ENCODE measurements at regions not wholly inside any gene's neighbourhood (a gene's known extent, or its start where the extent isn't known, plus 50 kb on each side); places are given as distances from the start of the nearest gene placed in this dataset.

GRCh38 chr12:107349008-107349747 lies 255.8 kb upstream of the CRY1 start:
- ChIA-PET POLR2A (ENCODE audit: partially characterized antibody) (interaction anchor here (0.6 to 1.0 kb wide), 2 partner anchors 10 to 219 kb away, joined by 3 to 4 read pairs; no protein-coding TSS in a partner anchor), CTCF (ENCODE audit: partially characterized antibody) (interaction anchor here (0.9 to 2.3 kb wide), 5 partner anchors 18 to 215 kb away, joined by 3 to 9 read pairs (median 3); no protein-coding TSS in a partner anchor)
- Histone ChIP-seq H3K36me3 (ENCODE audit: control insufficient read depth in 2 of 4, insufficient read depth in 4 of 4, low read length in 3 of 4) (no peaks in the 10 kb centered on the region), H3K4me3 (ENCODE audit: extremely low read depth in 1 of 4, insufficient read depth in 2 of 4, low read depth in 3 of 4, low read length in 4 of 4) (no peak overlapping the region), H4K91ac (replicated peaks; ENCODE audit: insufficient read length, low read length) (no peak overlapping the region), H3K4me2 (ENCODE audit: insufficient read depth in 1 of 2, low read depth in 2 of 2, low read length in 2 of 2) (no peak overlapping the region), H2BK120ac (replicated peaks; ENCODE audit: low read depth, low read length) (no peak overlapping the region), H3K56ac (replicated peaks; ENCODE audit: insufficient read length, low read depth, low read length) (no peak overlapping the region), H3K4me1 (replicated peaks in 1 of 4; ENCODE audit: control insufficient read depth in 3 of 4, insufficient read depth in 4 of 4, low read length in 3 of 4) (no peaks in the 10 kb centered on the region), H3K14ac (ENCODE audit: insufficient read length) (no peak overlapping the region), H3K23ac (ENCODE audit: insufficient read length) (no peak overlapping the region), H4K20me1 (replicated peaks in 1 of 2; ENCODE audit: control insufficient read depth in 1 of 2, insufficient read depth in 2 of 2, low read length in 2 of 2) (no peaks in the 10 kb centered on the region), H2AFZ (ENCODE audit: low read length) (no peak overlapping the region), H2BK12ac (ENCODE audit: low read depth, low read length) (no peak overlapping the region), H3K9me3 (ENCODE audit: insufficient read depth in 2 of 2, low read depth in 1 of 2, low read length in 1 of 2) (peaks cover 6 to 12% of the 10 kb centered on the region in 2 experiments), H3K4ac (replicated peaks; ENCODE audit: insufficient read length, low read depth, low read length) (no peak overlapping the region), H3K18ac (ENCODE audit: extremely low read depth, low read length) (no peak overlapping the region), H3K27ac (ENCODE audit: low read depth, low read length) (no peak overlapping the region), H2BK15ac (ENCODE audit: low read length) (no peak overlapping the region), H2BK20ac (ENCODE audit: low read length) (no peak overlapping the region), H2BK5ac (ENCODE audit: low read depth, low read length) (no peak overlapping the region), H3K27me3 (replicated peaks in 1 of 4; ENCODE audit: control insufficient read depth in 3 of 4, extremely low read depth in 1 of 4, insufficient read depth in 3 of 4, low read length in 3 of 4) (no peaks in the 10 kb centered on the region), H3K79me1 (ENCODE audit: low read depth, low read length) (no peaks in the 10 kb centered on the region), H3K79me2 (ENCODE audit: control insufficient read depth in 1 of 2, insufficient read depth in 2 of 2, low read length in 2 of 2) (no peaks in the 10 kb centered on the region), H3K23me2 (ENCODE audit: low read depth, low read length) (no peaks in the 10 kb centered on the region), H4K8ac (ENCODE audit: extremely low read depth, insufficient read depth, low read length) (no peak overlapping the region), H3K9ac (replicated peaks in 1 of 4; ENCODE audit: extremely low read depth in 1 of 4, low read depth in 3 of 4, low read length in 3 of 4) (no peak overlapping the region; a peak in 1 of 7 replicates), H2AK5ac (ENCODE audit: low read depth, low read length) (no peak overlapping the region), H4K5ac (ENCODE audit: insufficient read length, low read depth, low read length) (no peak overlapping the region)
- DNase-seq (ENCODE audit: low read depth in 1 of 2, low spot score in 2 of 2) (no peak), FAIRE-seq (no peak)
- TF ChIP-seq CREB1 (IDR thresholded peaks at IDR 0.05) (peak; percentile 58; the same call in 1 of the 2 replicates), SIN3A (conservative IDR thresholded peaks at IDR 0.05 in 1 of 2, IDR thresholded peaks at IDR 0.05 in 1 of 2; ENCODE audit: low read depth in 1 of 2, low read length in 2 of 2) (no peak), SUZ12 (IDR thresholded peaks at IDR 0.05; ENCODE audit: low read length) (no peak), EP300 (IDR thresholded peaks at IDR 0.05; ENCODE audit: borderline replicate concordance in 1 of 2, low read depth in 2 of 2, low read length in 2 of 2) (no peak), TCF12 (IDR thresholded peaks at IDR 0.05; ENCODE audit: low read depth, low read length) (no peak), ASH2L (IDR thresholded peaks at IDR 0.05; ENCODE audit: low read length) (no peak), POU5F1 (IDR thresholded peaks at IDR 0.05; ENCODE audit: low read depth, low read length) (no peak), SP1 (IDR thresholded peaks at IDR 0.05; ENCODE audit: low read depth, low read length) (no peak), KDM1A (IDR thresholded peaks at IDR 0.05; ENCODE audit: borderline replicate concordance, low read length) (peak; percentile 32; the same call in 1 of the 2 replicates), ZNF274 (IDR thresholded peaks at IDR 0.05; ENCODE audit: borderline replicate concordance, extremely low read depth, low read length) (no peak), NANOG (IDR thresholded peaks at IDR 0.05; ENCODE audit: insufficient read depth, low read depth, low read length, poor library complexity, severe bottlenecking) (no peak), KDM4A (IDR thresholded peaks at IDR 0.05; ENCODE audit: low read depth, low read length, severe bottlenecking) (no peak), SIRT6 (IDR thresholded peaks at IDR 0.05; ENCODE audit: low read length) (no peak)
- 67% methylated on average over 5 of the region's 5 CpGs; no CpG with 5 or more reads in 1 of the 2 experiments for WGBS, 2 experiments (ENCODE audit: extremely low coverage in 1 of 2, insufficient coverage in 1 of 2, insufficient read length in 1 of 2, insufficient replicate concordance in 2 of 2, low coverage in 1 of 2, low lambda C conversion rate in 2 of 2, missing lambda C conversion rate in 1 of 2)

All from H1 (cell line).